ENCODE measurements at regions not wholly inside any gene's neighbourhood (a gene's known extent, or its start where the extent isn't known, plus 50 kb on each side); places are given as distances from the start of the nearest gene placed in this dataset.

- DNase-seq (ENCODE audit: low spot score), result no peak
Measured at GRCh38 chr11:43575913-43576310, 104.6 kb upstream of the HSD17B12 start.

- DNase-seq (ENCODE audit: low spot score), result no peak
Measured at GRCh38 chr11:43576320-43576802, 104.2 kb upstream of the HSD17B12 start.

- no peak for DNase-seq (ENCODE audit: low spot score)
Measured at GRCh38 chr11:43576803-43577521, 103.6 kb upstream of the HSD17B12 start.

GRCh38 chr11:43577566-43578264 is 102.8 kb upstream of the HSD17B12 start:
- DNase-seq (ENCODE audit: low spot score), result no peak

GRCh38 chr11:43578346-43579170 is 102.0 kb upstream of the HSD17B12 start:
- no peak for DNase-seq (ENCODE audit: low spot score)

GRCh38 chr11:43579171-43579918 is 101.2 kb upstream of the HSD17B12 start:
- DNase-seq (ENCODE audit: low spot score), result peak; percentile 70

GRCh38 chr11:43579919-43580276 is 100.6 kb upstream of the HSD17B12 start:
- no peak for DNase-seq (ENCODE audit: low spot score)

GRCh38 chr11:43580735-43581369 is 99.7 kb upstream of the HSD17B12 start:
- DNase-seq (ENCODE audit: low spot score), result no peak

GRCh38 chr11:43581370-43582023 is 99.0 kb upstream of the HSD17B12 start:
- DNase-seq (ENCODE audit: low spot score), result no peak

- no peak for DNase-seq (ENCODE audit: low spot score)
Measured at GRCh38 chr11:43582024-43582862, 98.3 kb upstream of the HSD17B12 start.

GRCh38 chr11:43582863-43583462 is 97.6 kb upstream of the HSD17B12 start:
- DNase-seq (ENCODE audit: low spot score), result no peak

GRCh38 chr11:43583548-43583947 is 97.0 kb upstream of the HSD17B12 start:
- DNase-seq (ENCODE audit: low spot score), result no peak

GRCh38 chr11:43585877-43586608 is 94.5 kb upstream of the HSD17B12 start:
- no peak for DNase-seq (ENCODE audit: low spot score)

GRCh38 chr11:43589601-43590250 is 90.8 kb upstream of the HSD17B12 start:
- DNase-seq (ENCODE audit: low spot score), result no peak

- no peak for DNase-seq (ENCODE audit: low spot score)
Measured at GRCh38 chr11:43601511-43601910, 79.0 kb upstream of the HSD17B12 start.

- no peak for DNase-seq (ENCODE audit: low spot score)
Measured at GRCh38 chr11:43602670-43603069, 77.9 kb upstream of the HSD17B12 start.

GRCh38 chr11:43614214-43614613 is 66.3 kb upstream of the HSD17B12 start:
- DNase-seq (ENCODE audit: low spot score), result no peak

- no peak for DNase-seq (ENCODE audit: low spot score)
Measured at GRCh38 chr11:43619863-43620505, 60.6 kb upstream of the HSD17B12 start.

Measured in HuH-7.5 (cell line).